Ishikawa (cell line): ENCODE measurements at regions not wholly inside any gene's neighbourhood (a gene's known extent, or its start where the extent isn't known, plus 50 kb on each side); places are given as distances from the start of the nearest gene placed in this dataset.

Experiments used
- FOXM1 ChIP-seq: IDR thresholded peaks from 2 replicates; pipeline ENCODE4 v1.6.1; 2012; ENCODE audit warnings: low read depth, borderline replicate concordance
- RAD21 ChIP-seq: IDR thresholded peaks from 2 replicates; pipeline ENCODE4 v1.6.1; 2012; ENCODE audit warnings: low read depth

DNA sequence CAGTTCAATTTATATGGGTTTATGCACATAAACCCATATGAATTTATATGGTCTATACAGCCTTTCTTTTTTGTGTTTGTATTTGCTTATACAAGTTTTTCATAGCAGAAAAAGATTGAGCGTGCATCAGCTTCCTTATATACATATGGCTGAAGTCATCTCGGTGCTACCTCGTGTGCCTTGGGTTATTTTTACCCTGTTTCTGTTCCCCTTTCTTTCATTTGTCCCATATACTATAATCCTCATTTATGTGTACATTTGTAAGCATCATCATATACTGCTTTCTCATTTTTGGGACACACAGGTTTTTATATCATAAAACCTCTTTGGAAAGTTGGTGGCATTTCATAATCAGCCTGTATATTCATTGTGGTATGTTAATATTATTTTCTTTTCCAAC, 107.8 kb upstream of the ADAMTSL1 start:
- TF ChIP-seq FOXM1 = no peak
- TF ChIP-seq RAD21 = no peak
